Spleen (tissue), 11 donors: ENCODE measurements at regions not wholly inside any gene's neighbourhood (a gene's known extent, or its start where the extent isn't known, plus 50 kb on each side); places are given as distances from the start of the nearest gene placed in this dataset.

Experiments
- DNase-seq: peaks from one replicate; pipeline ENCODE4 v3.0.0-alpha.2; 2020
- H3K27ac ChIP-seq, 8 donors: fragments of 200-600 bp; sonication (generic) in 7 of 8; 1 replicate in 4 of 8; 2 replicates in 4 of 8; pipeline versions ENCODE4 v1.5.0 to v1.8.0; 2016 to 2021; ENCODE audit warnings: inconsistent platforms in 4 of 8, mild to moderate bottlenecking in 4 of 8, moderate library complexity in 1 of 8
- H3K27me3 ChIP-seq, 7 donors: fragments of 200-600 bp; sonication (generic) in 6 of 7; replicated peaks in 1 of 7; 1 replicate in 4 of 7; 2 replicates in 3 of 7; pipeline versions ENCODE4 v1.5.0 to v1.8.0; 2016 to 2021; ENCODE audit warnings: inconsistent platforms in 3 of 7, mild to moderate bottlenecking in 1 of 7
- H3K36me3 ChIP-seq, 6 donors: fragments of 200-600 bp; sonication (generic) in 5 of 6; 1 replicate in 4 of 6; 2 replicates in 2 of 6; pipeline versions ENCODE4 v1.5.0 to v1.8.0; 2016 to 2021; ENCODE audit warnings: inconsistent platforms in 2 of 6
- H3K4me1 ChIP-seq, 6 donors: fragments of 200-600 bp; sonication (generic) in 5 of 6; 1 replicate in 3 of 6; 2 replicates in 3 of 6; pipeline versions ENCODE4 v1.5.0 to v1.8.0; 2016 to 2021; ENCODE audit warnings: inconsistent platforms in 3 of 6
- H3K4me3 ChIP-seq, 8 donors: fragments of 200-600 bp; sonication (generic) in 7 of 8; 1 replicate in 4 of 8; 2 replicates in 4 of 8; pipeline versions ENCODE4 v1.5.0 to v1.8.0; 2016 to 2021; ENCODE audit warnings: inconsistent platforms in 4 of 8, mild to moderate bottlenecking in 4 of 8, moderate library complexity in 2 of 8
- H3K9me3 ChIP-seq, 8 donors: fragments of 200-600 bp; sonication (generic) in 7 of 8; 1 replicate in 4 of 8; 2 replicates in 4 of 8; pipeline versions ENCODE4 v1.5.0 to v1.8.0; 2016 to 2021; ENCODE audit warnings: inconsistent platforms in 4 of 8
- CTCF ChIP-seq, 11 experiments: fragments of 200-600 bp in 7 of 11; fragments of 450-650 bp in 4 of 11; sonication (generic) in 4 of 11; IDR thresholded peaks in 8 of 11; conservative IDR thresholded peaks in 3 of 11; 1 replicate in 7 of 11; 2 replicates in 4 of 11; pipeline versions ENCODE4 v1.4.0 to v1.8.0; 2016 to 2021; ENCODE audit warnings: antibody characterized with exemption in 11 of 11, inconsistent platforms in 4 of 11, mild to moderate bottlenecking in 1 of 11
- POLR2A ChIP-seq, 3 donors: fragments of 450-650 bp; IDR thresholded peaks; one replicate each; pipeline ENCODE4 v1.5.1; 2017; ENCODE audit warnings: antibody characterized with exemption in 3 of 3, mild to moderate bottlenecking in 1 of 3
- POLR2AphosphoS5 ChIP-seq, 3 donors: sonication (generic); formaldehyde crosslinking; IDR thresholded peaks; one replicate each; pipeline ENCODE4 v1.5.1; 2017; ENCODE audit warnings: antibody characterized with exemption in 3 of 3
- WGBS, 5 donors: extraction: QIAGEN DNeasy Blood & Tissue Kit in 3 of 5; methylation state at CpG; one replicate each; pipeline versions ENCODE4 v1.1.5 to v1.1.7; 2013 to 2018; 5-methylcytosine and 5-hydroxymethylcytosine counted together
- intact Hi-C: fragments of 100-400 bp; cut with DNase I; formaldehyde crosslinking; loops from one replicate; pipeline ENCODE4 v1.15.0; 2023; ENCODE audit warnings: low total_unique reads
- donor health status: healthy with polysubstance abuse.
- donor health status: DM: no; HTN: no; CAD: no; lungs with moderate emphysema.
- donor health status: DM: no; HTN: no; CAD: no.
- donor health status: Bipolar disorder and iron deficiency.
- donor health status: healthy.
- donor health status: DM: no; HTN: no; CAD: no.
- donor health status: DM: yes; HTN: yes; CAD: no.

- intact Hi-C loops: no loop called here
- Histone ChIP-seq H3K9me3 (peaks cover 0 to 7% (median 0%) of the 10 kb centered on the region in 8 donors), H3K36me3 (no peaks in the 10 kb centered on the region), H3K27me3 (no peaks in the 10 kb centered on the region), H3K27ac (no peak overlapping the region), H3K4me3 (no peak overlapping the region), H3K4me1 (no peaks in the 10 kb centered on the region)
- WGBS, 5 donors: 86 to 97% (median 92%) methylated on average over 2 of the region's 2 CpGs
- no peak for DNase-seq
- TF ChIP-seq POLR2A (IDR thresholded peaks at IDR 0.05): no peak
- no peak for TF ChIP-seq POLR2AphosphoS5 (IDR thresholded peaks at IDR 0.05)
- TF ChIP-seq CTCF (IDR thresholded peaks at IDR 0.05 in 8 of 11, conservative IDR thresholded peaks at IDR 0.05 in 3 of 11): no peak
Measured at GRCh38 chr20:6998909-6999308, 231.4 kb downstream of the BMP2 start.

GRCh38 chr20:6999381-6999780, 231.9 kb downstream of the BMP2 start:
- intact Hi-C loops: no loop called here
- H3K36me3 ChIP-seq: no peaks in the 10 kb centered on the region
- WGBS, 5 donors: 87 to 93% (median 88%) methylated on average over 6 of the region's 6 CpGs

GRCh38 chr20:7003598-7003997, 236.1 kb downstream of the BMP2 start:
- Histone ChIP-seq H3K4me1 (no peaks in the 10 kb centered on the region), H3K9me3 (peaks cover 0 to 28% (median 20%) of the 10 kb centered on the region in 8 donors), H3K27ac (no peak overlapping the region), H3K27me3 (no peaks in the 10 kb centered on the region), H3K4me3 (no peak overlapping the region), H3K36me3 (no peaks in the 10 kb centered on the region)
- intact Hi-C loops: no loop called here
- TF ChIP-seq POLR2A (IDR thresholded peaks at IDR 0.05) (no peak), POLR2AphosphoS5 (IDR thresholded peaks at IDR 0.05) (no peak), CTCF (IDR thresholded peaks at IDR 0.05 in 8 of 11, conservative IDR thresholded peaks at IDR 0.05 in 3 of 11) (no peak)
- no peak for DNase-seq
- WGBS, 5 donors: 10 to 41% (median 14%) methylated on average over 1 of the region's 1 CpG

More at GRCh38 chr20:6999381-6999780, 231.9 kb downstream of the BMP2 start:
- TF ChIP-seq POLR2A (IDR thresholded peaks at IDR 0.05) (no peak), POLR2AphosphoS5 (IDR thresholded peaks at IDR 0.05) (no peak), CTCF (IDR thresholded peaks at IDR 0.05 in 8 of 11, conservative IDR thresholded peaks at IDR 0.05 in 3 of 11) (no peak)
- H3K9me3 ChIP-seq: peaks cover 0 to 4% (median 0%) of the 10 kb centered on the region in 8 donors
- no peak for DNase-seq
- no peak overlapping the region for H3K27ac ChIP-seq
- no peaks in the 10 kb centered on the region for H3K27me3 ChIP-seq
- H3K4me1 ChIP-seq: no peaks in the 10 kb centered on the region
- H3K4me3 ChIP-seq: no peak overlapping the region

GRCh38 chr20:7004801-7005200, 237.3 kb downstream of the BMP2 start:
- TF ChIP-seq POLR2AphosphoS5 (IDR thresholded peaks at IDR 0.05): no peak
- no peak for TF ChIP-seq POLR2A (IDR thresholded peaks at IDR 0.05)
- no peak for TF ChIP-seq CTCF (IDR thresholded peaks at IDR 0.05 in 8 of 11, conservative IDR thresholded peaks at IDR 0.05 in 3 of 11)
- intact Hi-C loops: no loop called here
- 91 to 94% (median 91%) methylated on average over 3 of the region's 3 CpGs for WGBS, 5 donors

More at GRCh38 chr20:7004801-7005200, 237.3 kb downstream of the BMP2 start:
- no peaks in the 10 kb centered on the region for H3K27me3 ChIP-seq
- H3K36me3 ChIP-seq: no peaks in the 10 kb centered on the region
- H3K27ac ChIP-seq: no peak overlapping the region
- peaks cover 0 to 38% (median 24%) of the 10 kb centered on the region in 8 donors for H3K9me3 ChIP-seq
- H3K4me3 ChIP-seq: no peak overlapping the region
- no peak for DNase-seq
- no peaks in the 10 kb centered on the region for H3K4me1 ChIP-seq
